HG03457 (cell line): ENCODE measurements at regions not wholly inside any gene's neighbourhood (a gene's known extent, or its start where the extent isn't known, plus 50 kb on each side); places are given as distances from the start of the nearest gene placed in this dataset.

Experiments
- ATAC-seq: cut with Tn5 transposase; IDR thresholded peaks from one replicate; pipeline ENCODE4 v1.9.1; 2021; ENCODE audit warnings: moderate number of reproducible peaks; ENCODE audit not compliant: unreplicated experiment

- ATAC-seq: no peak
Observed at GRCh38 chr2:216911886-216912285, 52.0 kb upstream of the TNP1 start.

- ATAC-seq: no peak
Observed at GRCh38 chr2:216911008-216911407, 51.1 kb upstream of the TNP1 start.

GRCh38 chr2:216909541-216910210 is 49.8 kb upstream of the TNP1 start:
- ATAC-seq: no peak
